ENCODE measurements at regions not wholly inside any gene's neighbourhood (a gene's known extent, or its start where the extent isn't known, plus 50 kb on each side); places are given as distances from the start of the nearest gene placed in this dataset.

DNA sequence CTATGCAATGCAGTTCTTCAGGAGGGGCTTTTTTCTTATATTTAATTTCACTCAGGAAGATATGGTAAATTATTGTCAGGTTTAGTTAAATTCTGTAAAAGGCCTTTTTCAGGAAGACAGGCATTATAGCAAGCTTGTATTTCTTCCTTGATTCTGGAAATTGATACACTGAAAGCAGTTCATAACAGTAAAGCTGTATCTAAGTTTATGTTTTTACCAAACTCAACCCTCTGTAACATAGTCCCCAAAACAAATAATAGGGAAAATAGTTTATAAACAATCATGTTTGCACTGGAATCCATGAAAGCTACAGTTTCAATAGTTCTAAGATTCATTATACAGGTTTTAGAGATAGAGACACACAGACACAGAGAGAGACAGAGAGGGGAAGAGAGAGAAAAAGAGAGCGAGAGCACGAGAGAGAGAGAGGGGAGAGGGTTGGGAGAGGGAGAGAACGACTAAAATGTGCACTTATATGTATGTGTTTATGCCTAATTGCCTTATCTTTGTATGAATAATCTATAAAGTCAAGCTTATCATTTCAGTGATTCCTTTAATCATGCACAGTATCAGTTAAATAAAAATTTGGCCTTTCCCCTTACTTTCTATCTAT is 454.4 kb downstream of the RFPL4B start:
- no peak for DNase-seq (ENCODE audit: low spot score)
- no peaks in the 10 kb centered on the region for H3K36me3 ChIP-seq
- H3K27ac ChIP-seq = no peak overlapping the region
- TF ChIP-seq, protein P1, sequence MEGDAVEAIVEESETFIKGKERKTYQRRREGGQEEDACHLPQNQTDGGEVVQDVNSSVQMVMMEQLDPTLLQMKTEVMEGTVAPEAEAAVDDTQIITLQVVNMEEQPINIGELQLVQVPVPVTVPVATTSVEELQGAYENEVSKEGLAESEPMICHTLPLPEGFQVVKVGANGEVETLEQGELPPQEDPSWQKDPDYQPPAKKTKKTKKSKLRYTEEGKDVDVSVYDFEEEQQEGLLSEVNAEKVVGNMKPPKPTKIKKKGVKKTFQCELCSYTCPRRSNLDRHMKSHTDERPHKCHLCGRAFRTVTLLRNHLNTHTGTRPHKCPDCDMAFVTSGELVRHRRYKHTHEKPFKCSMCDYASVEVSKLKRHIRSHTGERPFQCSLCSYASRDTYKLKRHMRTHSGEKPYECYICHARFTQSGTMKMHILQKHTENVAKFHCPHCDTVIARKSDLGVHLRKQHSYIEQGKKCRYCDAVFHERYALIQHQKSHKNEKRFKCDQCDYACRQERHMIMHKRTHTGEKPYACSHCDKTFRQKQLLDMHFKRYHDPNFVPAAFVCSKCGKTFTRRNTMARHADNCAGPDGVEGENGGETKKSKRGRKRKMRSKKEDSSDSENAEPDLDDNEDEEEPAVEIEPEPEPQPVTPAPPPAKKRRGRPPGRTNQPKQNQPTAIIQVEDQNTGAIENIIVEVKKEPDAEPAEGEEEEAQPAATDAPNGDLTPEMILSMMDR (IDR thresholded peaks at IDR 0.05) = no peak
- H3K9me3 ChIP-seq = no peaks in the 10 kb centered on the region
- no peaks in the 10 kb centered on the region for H3K4me1 ChIP-seq
- no peaks in the 10 kb centered on the region for H3K27me3 ChIP-seq
- no peak overlapping the region for H3K4me3 ChIP-seq

DNA sequence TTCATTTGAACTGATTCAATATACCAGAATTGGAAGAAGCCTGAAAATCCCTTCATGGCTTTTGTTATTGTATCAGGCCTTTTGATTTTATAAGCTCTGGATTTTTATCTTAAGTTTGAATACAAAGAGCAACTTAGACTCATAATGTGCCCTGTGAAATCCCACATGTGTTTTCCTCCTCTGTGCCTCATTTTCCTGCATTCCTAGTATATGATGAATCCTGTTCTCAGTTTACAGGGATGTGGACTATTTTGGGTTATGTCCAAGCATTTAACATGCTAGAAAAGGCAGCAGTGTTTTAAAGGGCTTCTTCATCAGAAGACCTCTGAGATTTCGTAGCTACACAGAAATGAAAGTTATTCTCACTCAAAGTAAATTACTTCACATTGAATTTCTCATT is 455.0 kb downstream of the RFPL4B start:
- Histone ChIP-seq H3K27ac (no peak overlapping the region), H3K4me3 (no peak overlapping the region), H3K9me3 (no peaks in the 10 kb centered on the region), H3K4me1 (no peaks in the 10 kb centered on the region), H3K36me3 (no peaks in the 10 kb centered on the region), H3K27me3 (no peaks in the 10 kb centered on the region)
- TF ChIP-seq, protein P1 (IDR thresholded peaks at IDR 0.05) = no peak
- DNase-seq (ENCODE audit: low spot score) = no peak

DNA sequence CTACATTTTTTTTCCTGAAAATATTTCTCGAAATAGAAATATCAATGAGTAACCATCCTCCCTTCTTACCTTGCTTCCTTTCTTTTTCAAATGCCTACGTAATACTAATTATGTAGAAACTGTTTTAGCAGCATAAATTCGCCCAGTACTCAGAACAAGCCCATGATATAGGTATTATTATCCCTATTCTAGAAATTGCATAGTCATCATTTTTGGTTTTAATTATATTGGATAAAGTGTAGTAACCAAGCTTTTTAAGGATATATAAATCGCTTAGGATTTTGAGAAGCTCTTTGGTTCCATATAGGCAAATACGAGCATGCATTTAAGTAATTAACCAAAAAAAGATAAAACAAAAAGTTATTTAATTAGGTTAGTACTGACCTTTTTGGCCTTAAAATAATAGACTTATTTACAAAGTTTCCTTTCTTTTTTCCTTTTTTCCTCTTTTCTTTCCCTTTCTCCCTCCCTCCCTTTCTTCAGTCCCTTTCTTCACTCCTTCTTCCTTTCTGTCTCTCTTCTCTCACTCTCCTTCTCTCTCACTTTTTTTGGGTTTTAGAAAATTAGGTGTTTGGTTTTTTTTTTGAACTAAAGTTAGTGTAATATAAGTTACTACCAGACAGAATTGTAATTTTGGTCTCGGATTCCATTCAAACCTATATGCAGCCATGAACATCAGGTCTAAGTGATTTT is 457.7 kb downstream of the RFPL4B start:
- Histone ChIP-seq H3K4me1 (no peaks in the 10 kb centered on the region), H3K27me3 (no peaks in the 10 kb centered on the region), H3K9me3 (no peaks in the 10 kb centered on the region), H3K36me3 (no peaks in the 10 kb centered on the region), H3K27ac (no peak overlapping the region), H3K4me3 (no peak overlapping the region)
- no peak for DNase-seq (ENCODE audit: low spot score)
- TF ChIP-seq, protein P1 (IDR thresholded peaks at IDR 0.05) = no peak

DNA sequence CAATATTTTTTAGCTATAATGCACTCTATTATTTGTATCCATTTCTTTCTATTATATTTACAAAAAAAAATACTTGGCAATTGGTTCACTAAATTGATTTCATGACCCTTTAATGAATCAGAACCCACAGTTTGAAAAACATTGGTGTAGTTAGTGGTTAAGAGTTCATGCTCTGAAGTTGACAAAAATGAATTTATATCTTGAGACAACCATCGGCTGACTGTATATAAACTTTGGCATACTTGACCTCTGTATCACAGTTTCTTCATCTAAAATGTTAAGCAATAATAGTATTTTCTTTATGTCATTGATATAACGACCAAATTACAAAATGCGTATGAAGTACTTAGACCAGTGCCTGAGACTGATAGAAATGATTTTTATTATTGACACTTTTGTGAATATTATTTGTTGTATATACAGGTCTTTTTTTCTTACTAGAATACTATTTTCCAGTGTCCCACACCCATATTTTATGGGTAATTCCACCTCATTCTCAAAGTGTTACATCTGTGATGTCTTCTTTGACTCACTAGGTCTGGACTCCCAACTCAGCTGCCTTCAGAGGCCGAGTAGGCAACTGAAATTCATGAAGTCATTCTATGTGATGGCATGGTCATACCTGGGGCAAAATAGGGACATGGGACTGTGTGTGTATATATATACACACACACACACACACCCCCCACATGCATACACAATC is 459.2 kb downstream of the RFPL4B start:
- H3K4me3 ChIP-seq = no peak overlapping the region
- no peaks in the 10 kb centered on the region for H3K9me3 ChIP-seq
- H3K36me3 ChIP-seq = no peaks in the 10 kb centered on the region
- H3K4me1 ChIP-seq = no peaks in the 10 kb centered on the region
- no peak for DNase-seq (ENCODE audit: low spot score)
- TF ChIP-seq, protein P1 (IDR thresholded peaks at IDR 0.05) = no peak
- no peaks in the 10 kb centered on the region for H3K27me3 ChIP-seq
- no peak overlapping the region for H3K27ac ChIP-seq

DNA sequence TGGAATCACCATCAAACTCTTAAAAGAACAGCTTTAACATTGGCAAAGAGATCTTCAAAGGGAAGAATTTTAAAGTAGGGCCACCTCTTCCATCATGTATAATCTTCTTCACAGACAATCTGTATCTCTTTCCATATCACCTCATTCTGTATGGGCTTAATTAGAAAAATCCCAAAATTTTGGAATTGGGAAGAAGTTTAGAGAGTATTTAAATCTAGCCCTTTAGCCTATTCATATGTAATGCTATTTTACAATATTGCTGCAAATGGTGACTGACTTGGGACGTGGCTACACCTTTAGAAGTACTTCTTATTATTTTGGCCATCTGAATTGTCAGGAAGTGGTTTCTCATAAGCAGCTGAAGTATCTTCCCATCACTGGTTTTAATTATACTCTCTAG is 474.3 kb downstream of the RFPL4B start:
- no peak overlapping the region for H3K27ac ChIP-seq
- no peaks in the 10 kb centered on the region for H3K27me3 ChIP-seq
- no peaks in the 10 kb centered on the region for H3K36me3 ChIP-seq
- no peaks in the 10 kb centered on the region for H3K9me3 ChIP-seq
- no peaks in the 10 kb centered on the region for H3K4me1 ChIP-seq
- TF ChIP-seq, protein P1 (IDR thresholded peaks at IDR 0.05) = no peak
- DNase-seq (ENCODE audit: low spot score) = no peak
- H3K4me3 ChIP-seq = no peak overlapping the region
